ENCODE measurements at regions not wholly inside any gene's neighbourhood (a gene's known extent, or its start where the extent isn't known, plus 50 kb on each side); places are given as distances from the start of the nearest gene placed in this dataset.

GRCh38 chr14:61928701-61929100, 166.5 kb downstream of the SNAPC1 start:
- H3K9me3 ChIP-seq = no peaks in the 10 kb centered on the region
- no peaks in the 10 kb centered on the region for H3K27me3 ChIP-seq
- intact Hi-C loops (cut with DNase I) = loop anchor here in 1 of 3 donors (10.0 kb wide), 1 partner anchor 196 kb away; no protein-coding TSS in a partner anchor
- DNase-seq (no peak), ATAC-seq (peak in 2 of 4 donors; percentile 46 to 70), FAIRE-seq (no peak)
- H3K27ac ChIP-seq = no peak overlapping the region
- H3K36me3 ChIP-seq = no peaks in the 10 kb centered on the region
- peaks cover 0 to 1% (median 0%) of the 10 kb centered on the region in 3 donors for H3K4me1 ChIP-seq
- 78 to 87% methylated on average over 4 of the region's 4 CpGs for WGBS, 2 donors
- TF ChIP-seq, protein P1, sequence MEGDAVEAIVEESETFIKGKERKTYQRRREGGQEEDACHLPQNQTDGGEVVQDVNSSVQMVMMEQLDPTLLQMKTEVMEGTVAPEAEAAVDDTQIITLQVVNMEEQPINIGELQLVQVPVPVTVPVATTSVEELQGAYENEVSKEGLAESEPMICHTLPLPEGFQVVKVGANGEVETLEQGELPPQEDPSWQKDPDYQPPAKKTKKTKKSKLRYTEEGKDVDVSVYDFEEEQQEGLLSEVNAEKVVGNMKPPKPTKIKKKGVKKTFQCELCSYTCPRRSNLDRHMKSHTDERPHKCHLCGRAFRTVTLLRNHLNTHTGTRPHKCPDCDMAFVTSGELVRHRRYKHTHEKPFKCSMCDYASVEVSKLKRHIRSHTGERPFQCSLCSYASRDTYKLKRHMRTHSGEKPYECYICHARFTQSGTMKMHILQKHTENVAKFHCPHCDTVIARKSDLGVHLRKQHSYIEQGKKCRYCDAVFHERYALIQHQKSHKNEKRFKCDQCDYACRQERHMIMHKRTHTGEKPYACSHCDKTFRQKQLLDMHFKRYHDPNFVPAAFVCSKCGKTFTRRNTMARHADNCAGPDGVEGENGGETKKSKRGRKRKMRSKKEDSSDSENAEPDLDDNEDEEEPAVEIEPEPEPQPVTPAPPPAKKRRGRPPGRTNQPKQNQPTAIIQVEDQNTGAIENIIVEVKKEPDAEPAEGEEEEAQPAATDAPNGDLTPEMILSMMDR (IDR thresholded peaks at IDR 0.05) = no peak
- no peak overlapping the region for H3K4me3 ChIP-seq

GRCh38 chr14:61929651-61930050, 167.4 kb downstream of the SNAPC1 start:
- Histone ChIP-seq H3K27me3 (no peaks in the 10 kb centered on the region), H3K4me1 (no peaks in the 10 kb centered on the region), H3K27ac (no peak overlapping the region), H3K4me3 (no peak overlapping the region), H3K36me3 (no peaks in the 10 kb centered on the region), H3K9me3 (no peaks in the 10 kb centered on the region)
- 42% methylated on average over 2 of the region's 2 CpGs for WGBS, 2 donors
- intact Hi-C loops (cut with DNase I) = loop anchor here in 1 of 3 donors (10.0 kb wide), 1 partner anchor 195 kb away; no protein-coding TSS in a partner anchor
- TF ChIP-seq, protein P1 (IDR thresholded peaks at IDR 0.05) = no peak
- ATAC-seq (no peak), FAIRE-seq (no peak), DNase-seq (no peak)

DNA sequence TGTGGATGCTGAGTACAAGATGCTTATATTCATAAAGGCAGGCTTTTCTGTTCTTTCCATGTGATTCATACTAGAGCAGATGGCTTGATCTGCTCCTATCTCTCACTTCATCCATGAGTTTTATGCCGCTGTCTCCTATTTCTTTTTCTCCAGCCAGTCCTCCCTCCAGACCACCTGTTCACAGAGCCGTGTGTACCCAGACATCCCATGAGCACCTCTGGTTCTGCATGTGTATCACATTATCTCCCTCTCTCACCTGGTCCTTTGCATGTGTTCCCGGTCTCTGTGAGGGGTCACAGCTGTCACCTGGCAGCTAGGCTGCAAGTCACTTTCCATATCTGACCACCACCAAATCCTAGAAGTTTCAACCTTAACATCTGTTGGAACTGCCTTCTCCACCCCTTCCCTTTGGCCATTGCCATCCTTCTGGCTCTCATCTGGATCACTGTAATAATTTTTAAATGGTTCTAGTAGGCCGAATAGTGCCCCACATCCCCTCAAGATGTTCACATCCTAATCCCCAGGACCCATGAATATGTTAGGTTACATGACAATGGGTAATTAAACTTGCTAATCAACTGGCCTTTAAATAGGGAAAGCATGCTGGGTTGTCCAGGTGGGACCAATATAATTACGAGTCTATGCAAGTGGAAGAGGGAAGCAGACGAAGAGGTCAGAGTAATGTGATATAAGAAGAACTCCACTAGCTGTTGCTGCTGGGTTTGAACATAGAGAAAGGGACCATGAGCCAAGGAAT, 168.1 kb downstream of the SNAPC1 start:
- Histone ChIP-seq H3K36me3 (no peaks in the 10 kb centered on the region), H3K4me3 (no peak overlapping the region), H3K9me3 (no peaks in the 10 kb centered on the region), H3K4me1 (no peaks in the 10 kb centered on the region), H3K27me3 (no peaks in the 10 kb centered on the region), H3K27ac (no peak overlapping the region)
- intact Hi-C loops (cut with DNase I) = no loop called here
- no peak for DNase-seq
- no peak for FAIRE-seq
- TF ChIP-seq, protein P1 (IDR thresholded peaks at IDR 0.05) = no peak
- WGBS, 2 donors = 78 to 82% methylated on average over 6 of the region's 6 CpGs
- ATAC-seq = no peak

GRCh38 chr14:61932974-61933373, 170.8 kb downstream of the SNAPC1 start:
- Histone ChIP-seq H3K4me1 (no peaks in the 10 kb centered on the region), H3K27ac (no peak overlapping the region), H3K36me3 (no peaks in the 10 kb centered on the region), H3K9me3 (no peaks in the 10 kb centered on the region), H3K4me3 (no peak overlapping the region), H3K27me3 (no peaks in the 10 kb centered on the region)
- no peak for FAIRE-seq
- no peak for DNase-seq
- intact Hi-C loops (cut with DNase I) = no loop called here
- 65 to 76% methylated on average over 4 of the region's 4 CpGs for WGBS, 2 donors
- no peak for ATAC-seq
- TF ChIP-seq, protein P1 (IDR thresholded peaks at IDR 0.05) = no peak

GRCh38 chr14:61934385-61934784, 172.2 kb downstream of the SNAPC1 start:
- no peak for FAIRE-seq
- H3K4me1 ChIP-seq = no peaks in the 10 kb centered on the region

More at GRCh38 chr14:61934385-61934784, 172.2 kb downstream of the SNAPC1 start:
- DNase-seq (no peak), ATAC-seq (no peak)
- no peak overlapping the region for H3K4me3 ChIP-seq
- 81 to 88% methylated on average over 3 of the region's 3 CpGs for WGBS, 2 donors
- H3K27me3 ChIP-seq = no peaks in the 10 kb centered on the region
- TF ChIP-seq, protein P1 (IDR thresholded peaks at IDR 0.05) = no peak
- intact Hi-C loops (cut with DNase I) = no loop called here
- no peak overlapping the region for H3K27ac ChIP-seq
- H3K9me3 ChIP-seq = no peaks in the 10 kb centered on the region
- no peaks in the 10 kb centered on the region for H3K36me3 ChIP-seq
